ENCODE measurements at regions not wholly inside any gene's neighbourhood (a gene's known extent, or its start where the extent isn't known, plus 50 kb on each side); places are given as distances from the start of the nearest gene placed in this dataset.

DNA sequence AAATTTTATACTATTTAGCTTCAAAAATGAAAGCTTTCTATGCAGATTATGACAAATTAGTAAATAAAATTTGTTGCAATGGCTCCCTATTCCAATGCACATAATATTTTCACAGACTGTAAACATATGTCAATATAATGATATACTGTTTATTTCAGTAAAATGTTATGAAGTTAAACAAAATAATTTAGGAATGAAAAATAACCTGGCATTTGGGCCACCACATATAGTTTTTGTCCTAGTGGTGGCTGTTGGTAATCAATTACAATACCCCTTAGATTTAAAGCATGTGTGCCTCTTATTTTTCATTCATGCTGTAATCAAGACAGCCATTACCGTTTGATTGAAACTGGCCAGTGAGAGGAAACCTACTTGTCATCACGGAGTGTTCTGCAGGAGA lies 928.5 kb upstream of the KCND2 start:
- DNase-seq (ENCODE audit: insufficient read length, low spot score) (no peak), FAIRE-seq (no peak)

DNA sequence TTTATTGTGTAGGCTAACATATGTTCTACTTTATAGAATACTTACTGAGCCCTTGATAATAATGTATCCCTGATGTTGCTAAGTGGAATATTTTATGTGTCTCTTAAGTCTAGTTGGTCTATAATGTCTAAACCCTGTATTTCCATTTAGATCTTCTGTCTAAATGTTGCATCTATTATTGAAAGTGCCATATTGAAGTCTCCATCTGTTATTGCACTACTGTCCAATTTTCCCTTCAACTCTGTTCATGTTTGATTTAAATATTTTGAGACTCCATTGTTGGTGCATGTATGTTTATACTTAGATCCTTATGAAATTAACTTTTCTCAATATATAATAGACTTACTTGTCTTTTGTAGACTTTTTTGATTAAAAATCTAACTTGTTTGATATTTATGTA lies 924.5 kb upstream of the KCND2 start:
- FAIRE-seq (no peak), DNase-seq (ENCODE audit: insufficient read length, low spot score) (no peak)

DNA sequence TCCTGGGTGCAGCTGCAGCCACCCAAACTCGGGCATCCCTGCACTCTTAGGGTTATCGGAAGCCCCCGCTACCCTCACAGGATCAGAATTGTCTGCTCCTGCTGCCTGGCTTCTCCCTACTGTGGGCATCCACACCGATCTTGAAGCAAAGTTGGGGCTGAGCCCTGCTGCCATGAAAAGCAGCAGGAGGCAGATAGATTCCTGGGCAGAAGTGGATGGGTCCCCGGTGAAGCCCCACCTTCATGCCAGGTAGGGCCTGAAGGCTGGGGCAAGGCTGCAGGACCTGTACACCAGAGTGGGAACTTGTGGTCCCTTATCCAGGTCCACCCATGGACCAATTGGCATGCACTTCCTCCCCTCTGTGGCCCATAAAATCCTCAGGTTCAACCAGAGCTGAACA lies 922.6 kb upstream of the KCND2 start:
- DNase-seq (ENCODE audit: insufficient read length, low spot score) (no peak), FAIRE-seq (no peak)

DNA sequence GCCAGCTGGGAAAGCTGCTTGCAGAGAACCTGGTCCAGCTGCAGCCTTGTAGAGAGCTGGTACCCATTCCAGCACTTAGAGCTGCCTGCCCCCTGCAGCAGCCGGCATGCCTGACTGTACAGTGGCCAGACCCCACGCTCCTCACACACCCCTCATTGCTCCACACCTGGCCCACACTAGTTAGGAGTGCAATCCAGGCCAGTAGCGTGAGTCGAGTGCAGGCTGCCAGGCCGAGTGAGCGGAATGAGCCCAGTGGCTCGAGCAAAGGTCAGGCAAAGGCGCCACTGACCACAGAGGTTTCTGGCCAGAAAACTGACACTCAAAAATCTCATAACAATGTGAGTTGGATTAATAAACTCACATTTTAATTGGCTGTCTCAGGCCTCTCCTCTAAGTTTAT lies 921.7 kb upstream of the KCND2 start:
- FAIRE-seq, result no peak
- no peak for DNase-seq (ENCODE audit: insufficient read length, low spot score)

DNA sequence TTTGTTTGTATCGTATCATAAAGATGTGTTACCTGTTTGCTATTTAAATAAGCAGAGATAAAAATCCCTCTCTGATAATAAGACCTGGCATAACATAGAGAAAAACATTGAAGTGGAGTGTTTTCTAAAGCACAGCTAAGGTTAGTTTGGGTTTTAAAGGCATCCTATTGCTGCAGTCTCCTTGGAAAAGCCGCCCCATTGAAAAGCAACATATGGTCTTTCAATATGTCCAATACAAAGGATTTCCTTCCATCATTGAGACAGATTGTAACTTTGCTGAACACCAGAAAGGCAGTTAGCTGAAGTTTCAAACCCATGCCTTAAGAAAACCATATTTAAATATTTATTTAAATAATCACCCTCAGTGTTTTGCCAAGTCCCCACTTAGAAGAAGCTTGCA lies 898.5 kb upstream of the KCND2 start:
- DNase-seq (ENCODE audit: insufficient read length, low spot score) (no peak), FAIRE-seq (no peak)

DNA sequence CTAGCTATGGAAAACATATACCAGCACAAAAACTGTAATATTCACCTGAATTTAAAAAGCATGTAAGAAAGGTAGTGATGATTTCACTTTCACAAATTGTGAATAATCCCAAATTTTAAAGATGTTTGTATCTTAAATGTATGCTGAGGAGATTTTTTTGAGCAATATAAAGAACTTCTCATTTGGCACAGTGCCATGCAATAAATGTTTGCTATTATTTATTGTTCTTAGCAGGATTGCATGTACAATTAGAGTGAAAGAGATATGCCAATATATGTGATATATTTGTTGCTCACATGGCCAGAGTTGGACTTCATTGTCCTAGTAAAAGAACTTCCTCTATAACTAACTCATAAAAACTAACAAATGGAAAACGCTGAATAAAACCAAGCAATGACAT lies 895.1 kb upstream of the KCND2 start:
- no peak for DNase-seq (ENCODE audit: insufficient read length, low spot score)
- no peak for FAIRE-seq

DNA sequence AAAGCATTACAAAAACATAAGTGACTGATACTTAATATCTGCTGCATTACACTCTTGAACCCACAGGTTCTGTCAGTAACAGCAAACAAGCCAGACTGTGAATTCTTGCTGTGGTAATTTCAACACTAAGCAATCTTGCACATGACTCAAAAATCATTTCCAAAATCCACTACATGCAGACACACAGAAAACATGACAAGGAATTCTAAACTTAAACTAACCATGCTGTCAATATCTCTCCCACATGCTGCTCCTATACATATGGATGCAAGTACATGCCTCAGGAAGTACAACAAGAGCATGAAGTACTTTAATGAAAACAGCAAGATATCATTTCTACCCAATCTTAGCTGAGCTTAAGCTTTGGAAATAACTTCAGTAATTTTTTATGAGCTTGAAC lies 890.2 kb upstream of the KCND2 start:
- DNase-seq (ENCODE audit: insufficient read length, low spot score) (no peak), FAIRE-seq (no peak)

DNA sequence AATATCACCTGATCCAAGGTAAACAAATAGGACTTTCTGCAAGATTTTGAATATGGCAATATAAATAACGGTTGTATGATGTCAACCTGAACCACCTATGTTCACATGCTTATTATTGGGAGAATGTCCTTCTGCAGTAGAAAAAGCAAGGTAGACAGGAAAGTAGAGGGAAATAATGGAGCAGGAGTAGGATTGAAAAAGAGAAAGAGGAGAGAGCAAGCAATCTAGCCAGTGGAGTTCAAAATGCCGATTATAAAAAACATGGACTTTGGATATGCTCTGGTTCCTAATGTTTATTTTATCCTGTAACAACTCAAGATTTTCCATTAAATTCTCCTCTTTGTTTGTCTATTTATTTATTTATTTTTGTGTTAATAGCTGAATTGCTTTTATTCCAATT lies 878.0 kb upstream of the KCND2 start:
- FAIRE-seq, result no peak
- no peak for DNase-seq (ENCODE audit: insufficient read length, low spot score)

DNA sequence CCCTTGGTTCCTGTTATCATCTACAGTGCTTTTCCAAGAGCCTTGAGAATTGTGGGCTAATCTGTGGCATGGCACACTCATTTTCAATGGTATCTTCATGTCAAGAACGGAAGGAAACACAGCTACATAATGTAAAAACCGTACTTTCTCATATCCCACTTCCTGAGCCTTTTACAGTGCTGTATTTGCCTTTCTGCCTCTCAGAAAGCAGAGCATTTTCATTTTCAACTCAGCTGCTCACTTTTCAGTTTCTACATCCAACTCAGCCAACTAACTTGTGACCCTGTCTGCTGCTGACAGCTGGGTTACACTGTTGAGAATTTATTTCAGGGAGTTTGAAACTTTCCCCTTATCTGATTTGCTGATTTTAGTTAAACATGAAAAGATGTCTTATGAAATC lies 875.8 kb upstream of the KCND2 start:
- FAIRE-seq, result no peak

DNA sequence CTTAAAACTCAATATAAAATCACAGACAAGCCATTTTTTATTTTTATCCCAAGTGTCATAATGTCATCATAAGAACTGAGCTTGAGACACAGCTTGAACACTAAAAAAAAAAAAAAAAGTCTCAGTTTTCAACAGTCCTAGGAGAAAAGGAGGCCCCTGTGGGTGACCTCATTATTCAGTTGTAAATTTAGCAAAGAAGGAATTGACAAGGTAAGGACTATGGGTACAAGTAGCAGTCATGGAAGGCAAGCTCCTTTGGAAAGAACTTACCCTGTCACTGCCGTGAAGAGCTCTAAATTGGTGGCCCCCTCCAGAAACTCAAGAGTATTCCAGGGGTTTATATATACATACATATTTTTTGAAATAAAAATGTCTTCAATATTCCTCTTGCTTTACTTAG lies 864.4 kb upstream of the KCND2 start:
- no peak for DNase-seq (ENCODE audit: insufficient read length, low spot score)
- no peak for FAIRE-seq

More for the DNA sequence above, 875.8 kb upstream of the KCND2 start:
- DNase-seq (ENCODE audit: insufficient read length, low spot score), result no peak

DNA sequence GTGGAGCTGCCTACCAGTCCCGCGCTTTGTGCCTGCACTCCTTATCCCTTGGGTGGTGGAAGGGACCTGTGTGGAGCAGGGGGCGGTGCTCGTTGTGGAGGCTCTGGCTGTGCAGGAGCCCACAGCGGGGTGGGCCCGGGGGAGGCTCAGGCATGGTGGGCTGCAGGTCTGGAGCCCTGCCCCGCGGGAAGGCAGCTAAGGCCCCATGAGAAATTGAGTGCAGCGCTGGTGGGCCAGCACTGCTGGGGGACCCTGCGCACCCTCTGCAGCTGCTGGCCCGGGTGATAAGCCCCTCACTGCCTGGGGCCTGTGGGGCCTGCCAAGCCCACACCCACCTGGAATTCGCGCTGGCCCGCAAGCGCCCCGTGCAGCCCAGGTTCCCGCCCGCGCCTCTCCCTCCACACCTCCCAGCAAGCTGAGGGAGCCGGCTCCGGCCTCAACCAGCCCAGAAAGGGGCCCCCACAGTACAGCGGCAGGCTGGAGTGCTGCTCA lies 859.6 kb upstream of the KCND2 start:
- no peak for DNase-seq (ENCODE audit: insufficient read length, low spot score)
- no peak for FAIRE-seq

DNA sequence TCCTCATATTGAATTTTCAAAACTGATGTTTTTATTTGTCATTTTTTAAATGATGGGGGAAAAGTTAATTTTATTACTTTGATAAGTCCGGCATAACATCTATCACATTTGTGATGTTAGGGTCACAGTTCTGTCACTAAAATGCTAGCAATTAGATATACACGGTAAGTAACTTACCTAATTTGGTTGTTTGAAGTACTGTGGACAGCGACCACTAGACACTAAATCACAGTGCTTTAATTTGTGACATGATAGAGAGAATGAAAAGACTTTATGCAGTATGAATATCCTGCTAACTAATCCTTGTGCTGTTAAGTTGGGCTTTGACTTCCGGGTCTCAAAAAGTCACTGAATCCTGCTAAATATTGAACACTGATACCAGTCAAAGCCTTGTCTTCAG lies 857.3 kb upstream of the KCND2 start:
- FAIRE-seq (no peak), DNase-seq (ENCODE audit: insufficient read length, low spot score) (no peak)

DNA sequence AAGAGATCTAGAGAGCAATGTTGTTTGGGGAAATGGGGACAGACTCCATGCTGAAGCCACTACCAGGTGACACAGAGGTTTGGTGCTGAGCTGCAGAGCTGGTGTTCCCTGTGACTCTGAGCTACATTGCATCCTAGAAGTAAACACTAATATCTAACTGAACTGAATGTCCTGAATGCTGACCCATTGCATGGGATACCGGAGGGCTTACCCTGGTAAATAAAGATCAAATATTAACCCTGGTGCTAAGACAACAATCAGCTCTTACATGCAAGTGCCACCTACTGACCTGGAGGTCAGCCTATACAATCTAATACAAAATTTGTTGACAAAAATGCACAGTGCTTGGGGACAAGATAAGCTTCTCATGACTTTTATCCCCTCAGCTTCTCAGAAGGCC lies 851.3 kb upstream of the KCND2 start:
- FAIRE-seq, result no peak

DNA sequence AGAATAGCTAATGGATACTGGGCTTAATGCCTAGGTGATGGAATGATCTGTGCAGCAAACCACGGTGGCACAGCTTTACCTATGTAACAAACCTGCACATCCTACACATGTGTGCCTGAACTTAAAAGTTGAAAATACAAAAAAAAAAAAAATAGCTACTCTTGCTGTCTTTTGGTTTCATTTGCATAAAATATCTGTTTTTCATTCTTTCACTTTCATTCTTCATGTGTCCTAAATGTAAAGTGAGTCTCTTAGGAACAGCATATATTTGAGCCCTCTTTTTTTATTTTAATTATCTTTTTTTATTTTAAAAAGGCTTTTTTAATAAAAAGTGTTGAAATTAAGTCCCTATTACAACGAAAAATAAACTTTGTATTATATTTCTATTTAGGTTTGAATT lies 836.1 kb upstream of the KCND2 start:
- DNase-seq (ENCODE audit: insufficient read length, low spot score), result no peak
- FAIRE-seq, result no peak

More for the DNA sequence above, 851.3 kb upstream of the KCND2 start:
- no peak for DNase-seq (ENCODE audit: insufficient read length, low spot score)

DNA sequence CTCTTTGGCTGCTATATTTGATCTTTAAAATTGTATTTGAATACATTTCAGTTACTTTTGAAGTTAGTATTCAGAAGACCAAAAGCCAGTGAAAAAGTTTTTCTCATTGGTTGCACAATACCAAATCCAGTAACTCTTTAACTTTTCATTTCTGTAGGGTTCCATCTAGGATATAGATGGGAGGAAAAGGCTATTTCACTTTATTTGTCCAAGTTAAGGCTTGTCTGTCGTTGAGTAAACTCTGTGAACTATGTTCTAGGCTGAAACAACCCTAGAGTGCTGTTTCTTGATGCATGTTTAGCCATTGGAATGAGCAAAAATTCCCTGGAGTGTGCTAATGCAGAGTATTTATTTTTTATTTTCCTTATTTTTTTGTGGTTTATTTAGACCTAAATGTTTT lies 834.7 kb upstream of the KCND2 start:
- DNase-seq (ENCODE audit: insufficient read length, low spot score), result no peak
- no peak for FAIRE-seq

DNA sequence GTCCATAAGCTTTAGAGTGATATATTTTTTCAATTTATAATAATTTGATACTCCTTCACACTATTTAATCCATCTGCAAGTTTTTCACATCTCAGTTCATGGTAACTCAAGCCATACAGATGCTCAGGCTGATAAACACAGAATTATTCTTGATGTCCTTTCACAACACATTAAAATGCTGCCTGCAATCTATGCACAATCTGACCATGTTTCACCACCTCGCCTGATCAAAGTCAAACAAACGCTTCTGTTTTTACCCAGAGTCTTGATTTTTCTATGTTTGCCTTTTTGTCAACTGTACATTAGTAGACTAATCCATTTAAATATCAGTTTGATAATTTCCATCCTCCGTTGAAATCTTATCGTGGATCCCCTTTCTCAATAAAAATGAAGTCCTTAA lies 833.8 kb upstream of the KCND2 start:
- no peak for DNase-seq (ENCODE audit: insufficient read length, low spot score)
- no peak for FAIRE-seq

DNA sequence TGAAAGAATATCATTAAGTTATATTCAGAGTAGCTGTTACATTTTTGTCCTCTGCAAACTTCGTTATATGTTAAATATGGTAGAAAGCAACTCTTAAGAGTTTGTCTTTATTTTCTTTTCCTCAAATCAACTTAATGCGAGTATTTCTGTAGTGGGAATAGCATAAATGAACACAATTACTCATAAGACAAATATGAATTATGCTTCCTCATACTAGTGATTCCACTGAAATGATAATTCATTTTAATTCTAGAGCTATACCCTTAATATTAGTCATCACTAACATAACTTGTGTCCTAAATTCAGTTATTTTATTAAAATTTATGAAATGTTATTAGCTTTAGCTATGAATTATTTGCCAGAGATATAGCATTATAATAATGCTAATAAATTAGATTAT lies 820.6 kb upstream of the KCND2 start:
- no peak for FAIRE-seq
- no peak for DNase-seq (ENCODE audit: insufficient read length, low spot score)

DNA sequence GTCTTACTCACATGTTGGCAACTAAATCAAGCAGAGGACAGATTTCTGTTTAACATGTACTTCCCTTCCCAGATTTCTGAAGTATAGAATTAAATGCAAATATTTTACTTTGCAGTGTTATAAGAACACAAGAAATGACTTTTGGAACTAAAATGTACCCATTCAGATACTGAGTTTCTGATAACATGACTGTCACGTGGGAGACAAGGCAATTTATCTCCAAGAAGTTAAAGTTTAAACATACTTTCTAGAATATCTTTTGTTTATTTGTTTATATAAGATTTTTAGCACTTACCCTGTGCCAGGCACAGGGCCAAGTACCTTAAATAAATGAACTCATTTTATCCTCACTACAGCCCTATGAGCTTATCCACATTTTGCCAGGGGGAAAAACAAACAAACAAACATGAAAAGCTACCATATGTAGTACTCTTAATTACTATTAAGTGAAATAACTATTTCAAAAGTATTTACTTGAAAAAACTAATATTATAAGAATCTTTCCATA lies 807.1 kb upstream of the KCND2 start:
- DNase-seq (ENCODE audit: insufficient read length, low spot score) (no peak), FAIRE-seq (no peak)

DNA sequence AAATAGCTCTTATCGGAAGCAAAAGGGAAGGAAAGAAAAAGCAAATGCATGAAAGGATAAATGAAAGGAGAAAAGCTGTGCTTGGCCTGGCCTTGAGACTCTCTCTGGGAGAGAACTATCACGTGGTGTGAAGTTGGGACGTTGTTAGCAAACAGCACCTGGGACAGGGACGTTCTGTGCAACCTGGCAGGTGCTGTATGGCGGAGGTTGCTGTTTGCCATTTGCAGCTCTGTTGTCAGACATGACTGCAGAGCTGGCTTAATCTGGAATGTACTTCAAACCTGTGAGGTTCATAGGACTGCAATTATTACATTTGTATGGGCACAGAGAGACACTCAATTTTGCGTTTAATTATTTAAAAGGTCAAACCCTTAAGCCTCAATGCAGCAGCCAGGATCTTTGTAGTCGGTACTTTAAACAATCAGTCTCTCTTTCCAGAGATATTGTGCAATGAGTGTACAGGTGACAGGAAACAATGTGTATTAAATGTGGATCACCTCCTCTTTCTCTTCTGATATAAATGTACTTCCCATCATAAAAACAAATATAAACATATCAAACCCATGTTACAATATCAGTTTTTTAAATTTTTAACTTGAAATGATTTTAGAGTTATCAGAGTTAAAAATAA lies 800.5 kb upstream of the KCND2 start:
- DNase-seq (ENCODE audit: insufficient read length, low spot score) (no peak), FAIRE-seq (no peak)

DNA sequence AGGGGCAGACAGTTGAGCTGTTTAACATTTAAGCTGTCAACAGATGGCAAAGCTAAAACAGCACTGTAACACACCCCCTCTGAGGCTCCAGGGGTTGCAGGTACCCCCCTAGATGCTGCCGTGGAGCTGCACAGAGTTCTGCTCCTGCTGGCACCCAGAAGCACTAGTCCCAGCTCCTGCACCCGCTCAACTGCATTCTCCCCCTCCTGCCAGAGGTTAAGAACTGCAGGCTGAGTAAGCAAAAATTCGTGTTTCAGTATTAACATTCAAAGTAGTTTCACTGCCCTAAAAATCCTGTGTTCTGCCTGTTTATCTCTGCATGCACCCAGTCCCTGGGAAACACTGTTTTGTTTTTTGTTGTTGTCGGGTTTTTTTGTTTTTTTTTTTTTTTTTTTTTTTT lies 790.8 kb upstream of the KCND2 start:
- DNase-seq (ENCODE audit: insufficient read length, low spot score), result peak; percentile 1
- FAIRE-seq, result peak; percentile 26

DNA sequence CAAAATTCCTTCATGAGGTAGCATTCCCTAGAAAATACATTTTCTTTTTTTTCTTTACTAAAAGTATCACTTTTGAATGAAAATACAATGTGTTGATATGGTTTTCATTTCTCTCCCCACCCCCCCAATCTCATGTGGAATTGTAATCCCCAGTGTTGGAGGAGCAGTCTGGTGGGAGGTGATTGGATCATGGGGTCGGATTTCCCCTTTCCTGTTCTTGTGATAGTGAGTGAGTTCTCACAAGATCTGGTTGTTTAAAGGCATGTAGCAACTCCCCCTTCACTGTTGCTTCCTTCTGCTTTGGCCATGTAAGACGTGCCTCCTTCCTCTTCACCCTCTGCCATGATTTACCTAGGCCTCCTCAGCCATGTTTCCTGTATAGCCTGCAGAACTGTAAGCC lies 790.3 kb upstream of the KCND2 start:
- FAIRE-seq, result no peak
- DNase-seq (ENCODE audit: insufficient read length, low spot score), result no peak

DNA sequence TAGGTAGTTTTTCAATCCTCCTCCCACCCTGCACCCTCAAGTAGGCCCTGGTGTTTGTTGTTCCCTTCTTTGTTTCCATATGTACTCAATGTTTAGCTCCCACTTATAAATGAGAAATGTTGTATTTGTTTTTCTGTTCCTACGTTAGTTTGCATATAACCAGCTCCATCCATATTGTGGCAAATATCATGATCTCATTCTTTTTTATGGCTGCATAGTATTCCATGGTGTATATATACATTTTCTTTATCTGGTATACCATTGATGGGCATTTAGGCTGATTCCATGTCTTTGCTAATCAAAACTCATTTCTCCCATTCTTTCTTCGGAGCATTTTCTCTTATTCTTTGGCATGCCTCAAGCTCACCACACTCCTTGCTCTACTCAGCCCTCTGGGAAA lies 789.6 kb upstream of the KCND2 start:
- DNase-seq (ENCODE audit: insufficient read length, low spot score) (no peak), FAIRE-seq (no peak)

DNA sequence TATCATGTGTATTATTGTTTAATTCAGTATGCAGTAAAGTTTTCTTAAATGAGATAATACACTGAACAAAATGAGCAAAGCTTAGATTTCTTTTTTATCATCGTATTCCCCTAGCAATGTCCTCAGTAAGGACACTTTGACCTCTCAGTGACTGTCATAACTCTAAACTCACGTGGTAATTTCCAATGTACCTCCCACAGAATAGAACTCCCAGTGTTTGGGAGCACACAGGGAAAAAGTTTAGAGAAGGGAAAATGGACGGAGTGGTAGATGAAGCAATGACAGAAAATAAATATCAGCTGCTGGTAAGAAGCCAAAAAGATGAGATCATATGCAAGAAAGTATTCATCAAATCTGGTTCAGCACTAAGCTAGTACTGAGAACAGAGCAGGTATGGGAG lies 758.6 kb upstream of the KCND2 start:
- FAIRE-seq (no peak), DNase-seq (ENCODE audit: insufficient read length, low spot score) (no peak)
